DOHH2 (cell line): ENCODE measurements at regions not wholly inside any gene's neighbourhood (a gene's known extent, or its start where the extent isn't known, plus 50 kb on each side); places are given as distances from the start of the nearest gene placed in this dataset.

Source experiments
- H3F3A ChIP-seq: fragments of 200-600 bp; sonication (generic), shearing (Covaris generic); 2 replicates; pipeline ENCODE4 v1.6.0; 2016; ENCODE audit warnings: antibody characterized with exemption, mild to moderate bottlenecking; ENCODE audit not compliant: control insufficient read depth, insufficient read depth
- H3K27ac ChIP-seq: fragments of 200-600 bp; sonication (generic); 2 replicates; pipeline ENCODE4 v1.5.1; 2014; ENCODE audit warnings: low read depth, mild to moderate bottlenecking, low read length, moderate library complexity
- H3K27me3 ChIP-seq: fragments of 200-600 bp; sonication (generic); 2 replicates; pipeline ENCODE4 v1.6.1; 2014; ENCODE audit warnings: mild to moderate bottlenecking, low read length, mixed read lengths; ENCODE audit not compliant: control insufficient read depth
- H3K36me3 ChIP-seq: fragments of 200-600 bp; sonication (generic); 2 replicates; pipeline ENCODE4 v1.6.1; 2014; ENCODE audit warnings: mild to moderate bottlenecking, low read length, moderate library complexity, mixed read lengths; ENCODE audit not compliant: control insufficient read depth
- H3K4me1 ChIP-seq: fragments of 200-600 bp; sonication (generic); 2 replicates; pipeline ENCODE4 v1.6.1; 2014; ENCODE audit warnings: mild to moderate bottlenecking, low read length, mixed read lengths; ENCODE audit not compliant: control insufficient read depth
- H3K4me2 ChIP-seq: fragments of 200-600 bp; sonication (generic); 2 replicates; pipeline ENCODE4 v1.6.0; 2014; ENCODE audit warnings: mild to moderate bottlenecking, low read length, moderate library complexity
- H3K4me3 ChIP-seq: fragments of 200-600 bp; sonication (generic); 2 replicates; pipeline ENCODE4 v1.5.1; 2014; ENCODE audit warnings: mild to moderate bottlenecking, low read length, mixed read lengths
- H3K79me2 ChIP-seq: fragments of 200-600 bp; sonication (generic); 2 replicates; pipeline ENCODE4 v1.6.1; 2014; ENCODE audit warnings: mild to moderate bottlenecking, low read length, mixed read lengths; ENCODE audit not compliant: control insufficient read depth
- H3K9me2 ChIP-seq: fragments of 200-600 bp; sonication (generic); replicated peaks from 2 replicates; pipeline ENCODE4 v1.6.1; 2014; ENCODE audit warnings: mild to moderate bottlenecking, low read length, mixed read lengths; ENCODE audit not compliant: control insufficient read depth
- H3K9me3 ChIP-seq: fragments of 200-600 bp; sonication (generic); 2 replicates; pipeline ENCODE4 v1.6.1; 2014; ENCODE audit warnings: antibody characterized with exemption, low read length, mixed read lengths; ENCODE audit not compliant: control insufficient read depth, insufficient read depth
- H4K20me1 ChIP-seq: fragments of 200-600 bp; sonication (generic); 2 replicates; pipeline ENCODE4 v1.6.0; 2014; ENCODE audit warnings: low read depth, mild to moderate bottlenecking, antibody characterized with exemption, low read length, moderate library complexity; ENCODE audit not compliant: control insufficient read depth, insufficient read depth
- EZH2phosphoT487 ChIP-seq: fragments of 200-600 bp; sonication (generic); IDR thresholded peaks from 2 replicates; pipeline ENCODE4 v1.6.1; 2017; ENCODE audit warnings: borderline replicate concordance, mild to moderate bottlenecking, antibody characterized with exemption, low read length, moderate library complexity, mixed read lengths
- TF ChIP-seq, protein P1 (sequence below): fragments of 200-600 bp; sonication (generic); IDR thresholded peaks from one replicate; pipeline ENCODE4 v1.5.1; 2014; ENCODE audit warnings: antibody characterized with exemption, mild to moderate bottlenecking, low read depth, low read length; ENCODE audit not compliant: poor library complexity, severe bottlenecking

DNA sequence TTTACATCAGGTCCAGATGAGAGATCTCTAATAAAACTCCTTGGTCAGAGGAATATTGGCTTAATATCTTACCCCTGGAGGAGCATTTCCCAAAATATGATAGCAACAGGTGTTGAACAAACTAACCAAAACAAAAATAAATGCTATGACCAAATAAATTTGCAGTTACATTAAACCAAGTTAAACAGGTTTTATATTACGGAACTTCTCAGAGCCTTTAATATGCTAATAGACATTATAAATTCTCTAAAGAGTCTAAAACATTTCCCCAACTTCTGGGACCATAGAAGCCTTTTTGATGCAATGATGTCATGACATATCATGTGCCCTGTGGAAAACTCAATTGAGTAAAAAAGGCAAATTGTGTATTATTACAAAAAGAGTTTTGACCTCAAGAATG, 90.9 kb upstream of the ARMC2 start:
- H4K20me1 ChIP-seq: no peaks in the 10 kb centered on the region
- H3K9me3 ChIP-seq: no peaks in the 10 kb centered on the region
- H3K27ac ChIP-seq: no peak overlapping the region

DNA sequence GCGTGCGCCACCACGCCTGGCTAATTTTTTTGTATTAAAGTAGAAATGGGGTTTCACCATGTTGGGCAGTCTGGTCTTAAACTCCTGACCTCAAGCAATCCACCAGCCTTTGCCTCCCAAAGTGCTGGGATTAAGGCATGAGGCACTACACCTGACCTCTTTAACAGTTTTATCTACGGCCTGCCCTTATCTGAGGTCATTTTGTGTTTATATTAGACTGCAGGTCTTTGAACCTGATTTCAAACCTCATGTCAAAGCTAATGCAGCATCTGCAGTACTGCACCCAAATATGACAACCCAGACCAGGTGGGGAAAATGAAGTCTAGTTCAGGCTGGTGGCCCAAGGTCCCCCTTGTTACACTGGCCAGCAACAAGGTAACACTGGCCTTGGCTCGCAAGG, 89.3 kb upstream of the ARMC2 start:
- Histone ChIP-seq H3F3A (no peaks in the 10 kb centered on the region), H3K4me2 (no peak overlapping the region), H3K36me3 (no peaks in the 10 kb centered on the region), H3K9me3 (no peaks in the 10 kb centered on the region), H3K79me2 (no peaks in the 10 kb centered on the region), H4K20me1 (no peaks in the 10 kb centered on the region), H3K4me3 (no peak overlapping the region), H3K9me2 (no peaks in the 10 kb centered on the region), H3K4me1 (no peaks in the 10 kb centered on the region), H3K27ac (no peak overlapping the region), H3K27me3 (peaks cover 16% of the 10 kb centered on the region)
- TF ChIP-seq, protein P1, sequence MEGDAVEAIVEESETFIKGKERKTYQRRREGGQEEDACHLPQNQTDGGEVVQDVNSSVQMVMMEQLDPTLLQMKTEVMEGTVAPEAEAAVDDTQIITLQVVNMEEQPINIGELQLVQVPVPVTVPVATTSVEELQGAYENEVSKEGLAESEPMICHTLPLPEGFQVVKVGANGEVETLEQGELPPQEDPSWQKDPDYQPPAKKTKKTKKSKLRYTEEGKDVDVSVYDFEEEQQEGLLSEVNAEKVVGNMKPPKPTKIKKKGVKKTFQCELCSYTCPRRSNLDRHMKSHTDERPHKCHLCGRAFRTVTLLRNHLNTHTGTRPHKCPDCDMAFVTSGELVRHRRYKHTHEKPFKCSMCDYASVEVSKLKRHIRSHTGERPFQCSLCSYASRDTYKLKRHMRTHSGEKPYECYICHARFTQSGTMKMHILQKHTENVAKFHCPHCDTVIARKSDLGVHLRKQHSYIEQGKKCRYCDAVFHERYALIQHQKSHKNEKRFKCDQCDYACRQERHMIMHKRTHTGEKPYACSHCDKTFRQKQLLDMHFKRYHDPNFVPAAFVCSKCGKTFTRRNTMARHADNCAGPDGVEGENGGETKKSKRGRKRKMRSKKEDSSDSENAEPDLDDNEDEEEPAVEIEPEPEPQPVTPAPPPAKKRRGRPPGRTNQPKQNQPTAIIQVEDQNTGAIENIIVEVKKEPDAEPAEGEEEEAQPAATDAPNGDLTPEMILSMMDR: no peak
- no peak for TF ChIP-seq EZH2phosphoT487

More for the DNA sequence above, 90.9 kb upstream of the ARMC2 start:
- no peak overlapping the region for H3K4me3 ChIP-seq
- H3K36me3 ChIP-seq: no peaks in the 10 kb centered on the region
- no peaks in the 10 kb centered on the region for H3K4me1 ChIP-seq
- no peaks in the 10 kb centered on the region for H3K79me2 ChIP-seq
- H3F3A ChIP-seq: no peaks in the 10 kb centered on the region
- no peaks in the 10 kb centered on the region for H3K9me2 ChIP-seq
- peaks cover 13% of the 10 kb centered on the region for H3K27me3 ChIP-seq
- TF ChIP-seq EZH2phosphoT487: no peak
- TF ChIP-seq, protein P1: no peak
- H3K4me2 ChIP-seq: no peak overlapping the region

DNA sequence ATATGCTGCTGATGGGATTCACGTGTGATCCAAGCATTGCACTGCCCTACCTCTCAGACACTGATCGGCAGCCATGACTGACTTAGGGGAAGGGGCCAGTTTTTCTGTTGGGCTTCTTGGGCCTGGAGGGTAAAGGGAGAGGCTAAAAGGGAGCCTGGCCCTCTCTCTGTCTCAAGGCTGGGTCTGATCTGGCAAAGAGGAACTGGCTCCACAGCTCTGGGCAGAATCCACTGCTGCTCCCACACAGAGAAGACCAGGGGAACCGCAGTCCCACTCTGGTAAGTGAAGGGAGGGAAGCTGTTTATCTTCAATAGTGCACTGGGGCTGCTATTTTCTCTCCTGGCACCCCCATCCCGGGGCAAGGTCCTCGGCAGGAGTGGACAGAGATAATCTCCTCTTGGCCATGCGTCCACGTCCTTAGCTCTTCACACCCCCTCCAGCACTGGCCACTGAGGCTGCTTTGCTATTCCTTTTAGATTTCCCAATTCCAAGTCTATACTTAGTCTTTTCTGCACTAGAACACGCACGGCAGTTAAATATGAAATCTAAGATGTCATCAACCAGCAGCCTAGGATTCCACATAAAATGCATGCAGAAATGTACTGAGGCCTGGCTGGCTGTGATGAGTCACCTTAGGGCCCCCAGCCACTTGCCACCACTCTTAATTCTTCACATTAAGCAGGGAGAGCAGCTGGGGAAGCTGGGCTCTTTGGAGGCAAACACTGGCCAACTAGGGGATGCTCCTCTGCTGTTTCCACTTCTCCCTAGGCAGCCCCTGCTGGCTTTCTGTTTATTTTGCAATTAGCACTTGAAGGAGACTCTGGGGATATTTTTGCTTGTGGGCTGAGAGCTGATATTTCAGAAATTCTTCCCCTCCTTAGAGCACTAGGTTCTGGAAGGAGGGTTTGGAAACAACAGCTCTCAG, 87.8 kb upstream of the ARMC2 start:
- peaks cover 17% of the 10 kb centered on the region for H3K27me3 ChIP-seq
- H3K4me1 ChIP-seq: no peaks in the 10 kb centered on the region
- no peaks in the 10 kb centered on the region for H3K9me3 ChIP-seq
- no peaks in the 10 kb centered on the region for H3K36me3 ChIP-seq
- no peak overlapping the region for H3K27ac ChIP-seq
- no peaks in the 10 kb centered on the region for H3K9me2 ChIP-seq
- no peaks in the 10 kb centered on the region for H3F3A ChIP-seq
- H3K4me3 ChIP-seq: no peak overlapping the region
- no peaks in the 10 kb centered on the region for H4K20me1 ChIP-seq
- no peaks in the 10 kb centered on the region for H3K79me2 ChIP-seq
- TF ChIP-seq, protein P1: no peak
- no peak for TF ChIP-seq EZH2phosphoT487
- H3K4me2 ChIP-seq: no peak overlapping the region
